ENCODE measurements at regions not wholly inside any gene's neighbourhood (a gene's known extent, or its start where the extent isn't known, plus 50 kb on each side); places are given as distances from the start of the nearest gene placed in this dataset.

DNA sequence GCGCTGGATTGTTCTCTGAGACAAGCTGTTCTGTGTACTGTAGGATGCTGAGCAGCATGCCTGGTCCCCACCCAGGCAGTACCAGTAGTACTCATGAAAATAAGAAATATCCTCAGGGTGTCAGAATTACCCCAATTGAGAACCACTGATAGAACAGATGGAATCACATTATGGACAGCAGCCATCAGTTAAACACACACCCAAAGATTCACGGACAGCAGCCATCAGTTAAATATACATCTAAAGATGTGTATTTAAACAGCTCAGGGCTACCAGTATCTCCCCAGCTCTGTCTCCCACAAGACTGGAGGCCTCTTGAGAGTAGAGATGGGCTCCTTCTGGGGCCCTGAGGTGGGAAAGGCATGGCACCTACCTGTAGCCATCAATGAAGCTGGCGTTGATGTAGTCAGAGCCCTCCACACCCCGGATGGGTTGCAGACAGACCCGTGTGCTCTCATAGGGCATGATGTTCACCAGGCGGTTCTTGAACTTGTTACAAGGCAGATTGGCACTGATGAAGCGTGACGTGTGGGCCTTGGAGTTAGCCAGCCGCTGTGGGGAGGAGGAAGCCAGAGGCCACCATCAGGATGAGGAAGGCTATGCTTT lies 129.3 kb downstream of the PTPRS start:
- TF ChIP-seq CTCF (IDR thresholded peaks at IDR 0.05): no peak
- TF ChIP-seq EZH2 (IDR thresholded peaks at IDR 0.05; ENCODE audit: borderline replicate concordance, insufficient read depth, low read depth, low read length, poor library complexity, severe bottlenecking): no peak
